HG03575 (cell line): ENCODE measurements at regions not wholly inside any gene's neighbourhood (a gene's known extent, or its start where the extent isn't known, plus 50 kb on each side); places are given as distances from the start of the nearest gene placed in this dataset.
"Not testable (repeated sequence)": the region's sequence is repeated elsewhere in the genome, so short reads cannot be mapped to it uniquely, and the experiment has no call there.

ENCODE experiments used
- ATAC-seq: cut with Tn5 transposase; IDR thresholded peaks from one replicate; pipeline ENCODE4 v1.9.1; 2021; ENCODE audit not compliant: unreplicated experiment, insufficient number of reproducible peaks, low FRiP score; ENCODE audit errors: extremely low read depth

DNA sequence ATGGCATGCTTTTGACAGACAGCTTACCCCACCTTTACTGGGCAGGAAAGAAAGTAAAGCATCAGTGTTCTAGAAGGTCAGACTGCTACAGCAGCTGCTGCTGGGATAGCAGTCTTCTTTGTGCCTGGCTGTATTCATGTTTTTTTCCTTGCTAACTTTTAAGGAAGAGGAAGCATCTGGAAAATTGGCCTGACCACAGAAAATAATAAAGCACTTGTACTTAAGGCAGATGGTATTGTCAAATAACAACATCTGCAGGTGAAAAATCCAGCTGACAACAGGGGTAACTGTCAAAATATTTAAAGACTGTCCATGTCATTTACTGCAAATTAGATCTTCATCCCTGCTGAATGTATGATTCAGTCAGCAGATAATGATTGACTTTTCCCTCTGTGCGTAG lies 229.0 kb downstream of the OXSM start:
- no peak for ATAC-seq

DNA sequence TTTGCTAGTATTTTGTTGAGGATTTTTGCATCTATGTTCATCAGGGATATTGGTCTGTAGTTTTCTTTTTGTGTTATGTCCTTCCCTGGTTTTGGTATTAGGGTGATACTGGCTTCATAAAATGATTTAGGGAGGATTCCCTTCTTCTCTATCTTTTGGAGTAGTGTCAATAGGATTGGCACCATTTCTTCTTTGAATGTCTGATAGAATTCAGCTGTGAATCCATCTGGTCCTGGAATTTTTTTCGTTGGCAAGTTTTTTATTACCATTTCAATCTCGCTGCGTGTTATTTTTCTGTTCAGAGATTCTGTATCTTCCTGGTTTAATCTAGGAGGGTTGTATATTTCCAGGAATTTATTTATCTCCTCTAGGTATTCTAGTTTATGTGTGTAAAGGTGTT lies 234.3 kb downstream of the OXSM start:
- not testable (repeated sequence) for ATAC-seq

DNA sequence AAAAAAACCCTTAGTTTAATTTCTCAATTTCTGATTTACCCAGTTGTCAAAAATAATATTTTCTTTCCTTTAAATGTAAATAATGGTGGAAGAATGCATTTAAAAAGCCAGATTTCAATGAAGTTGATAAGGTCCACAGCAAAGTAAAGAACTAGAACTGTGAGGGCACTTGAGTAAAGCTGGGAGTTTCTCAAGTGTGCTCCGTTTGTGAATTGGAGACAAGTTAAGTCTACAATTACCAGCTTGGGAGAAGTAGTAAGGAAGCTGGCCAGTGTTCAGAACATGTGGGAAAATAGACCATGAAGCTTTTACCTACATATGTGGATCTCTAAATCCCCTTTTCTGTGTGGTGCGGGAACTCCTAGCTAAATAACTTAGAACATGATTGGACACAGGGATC lies 239.4 kb downstream of the OXSM start:
- no peak for ATAC-seq

DNA sequence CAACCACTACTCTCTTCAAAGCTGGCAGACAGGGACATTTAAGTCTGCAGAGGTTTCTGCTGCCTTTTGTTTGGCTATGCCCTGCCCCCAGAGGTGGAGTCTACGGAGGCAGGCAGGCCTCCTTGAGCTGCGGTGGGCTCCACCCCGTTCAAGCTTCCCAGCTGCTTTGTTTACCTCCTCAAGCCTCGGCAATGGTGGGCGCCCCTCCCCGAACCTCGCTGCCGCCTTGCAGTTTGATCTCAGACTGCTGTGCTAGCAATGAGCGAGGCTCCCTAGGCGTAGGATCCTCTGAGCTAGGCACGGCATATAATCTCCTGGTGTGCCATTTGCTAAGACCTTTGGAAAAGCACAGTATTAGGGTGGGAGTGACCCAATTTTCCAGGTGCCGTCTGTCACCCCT lies 252.2 kb downstream of the OXSM start:
- ATAC-seq, result not testable (repeated sequence)

DNA sequence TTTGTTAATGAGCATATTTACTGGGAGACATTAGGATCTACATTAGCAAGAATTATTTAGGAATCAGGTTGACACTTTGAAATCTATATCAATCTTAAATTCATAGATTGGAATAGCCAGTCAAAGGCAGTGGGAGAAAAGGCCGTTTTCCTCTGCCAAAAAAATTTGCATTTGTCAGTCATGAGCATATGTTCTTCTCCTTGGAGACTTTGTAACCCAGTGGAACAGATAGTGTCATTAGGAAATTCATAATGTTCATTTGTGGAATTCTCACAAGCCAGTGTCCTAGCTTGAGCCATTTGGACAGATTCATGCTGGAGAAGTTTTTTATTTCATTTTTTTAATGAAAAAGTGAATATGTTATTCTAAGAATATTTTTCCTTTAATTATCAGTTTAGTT lies 260.1 kb downstream of the OXSM start:
- no peak for ATAC-seq

DNA sequence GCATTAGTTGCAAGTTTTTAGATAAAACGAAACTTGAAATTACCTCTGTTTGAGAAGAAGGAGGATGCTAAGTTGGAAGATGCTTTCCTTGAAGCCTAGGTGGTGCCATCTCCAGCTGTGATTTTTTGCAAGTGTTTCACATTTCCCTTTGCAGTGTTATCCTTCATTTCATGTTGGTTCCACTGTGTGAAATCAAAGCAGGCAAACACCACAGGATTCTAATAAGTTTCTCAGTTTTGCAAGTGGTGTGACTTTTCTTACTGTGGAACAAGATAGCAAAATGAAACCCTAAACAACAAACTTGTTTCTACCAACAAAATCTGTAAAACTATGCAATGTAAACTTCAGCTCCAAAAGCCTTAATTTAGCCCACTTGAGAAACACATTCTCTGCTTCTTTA lies 260.9 kb downstream of the OXSM start:
- ATAC-seq, result no peak

DNA sequence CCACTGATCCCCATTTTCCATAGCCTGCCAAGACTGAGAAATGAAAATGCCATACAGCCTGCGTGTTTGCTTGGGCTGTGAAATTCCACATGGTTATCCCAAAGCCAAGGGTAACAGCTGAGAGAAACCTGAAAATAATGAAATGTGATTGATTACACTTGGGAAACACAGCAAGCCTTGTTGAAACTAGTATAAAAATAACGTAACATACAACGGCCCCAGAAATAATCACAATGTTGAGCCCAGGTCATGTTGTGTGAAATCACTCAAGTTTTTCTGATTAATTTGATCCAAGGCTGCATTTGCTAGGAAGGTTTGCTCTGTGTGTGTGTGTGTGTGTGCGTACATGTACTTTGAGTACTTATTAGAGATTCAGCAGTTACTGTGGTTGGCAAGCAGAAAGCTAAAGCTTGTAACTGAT lies 269.0 kb downstream of the OXSM start:
- ATAC-seq, result no peak

DNA sequence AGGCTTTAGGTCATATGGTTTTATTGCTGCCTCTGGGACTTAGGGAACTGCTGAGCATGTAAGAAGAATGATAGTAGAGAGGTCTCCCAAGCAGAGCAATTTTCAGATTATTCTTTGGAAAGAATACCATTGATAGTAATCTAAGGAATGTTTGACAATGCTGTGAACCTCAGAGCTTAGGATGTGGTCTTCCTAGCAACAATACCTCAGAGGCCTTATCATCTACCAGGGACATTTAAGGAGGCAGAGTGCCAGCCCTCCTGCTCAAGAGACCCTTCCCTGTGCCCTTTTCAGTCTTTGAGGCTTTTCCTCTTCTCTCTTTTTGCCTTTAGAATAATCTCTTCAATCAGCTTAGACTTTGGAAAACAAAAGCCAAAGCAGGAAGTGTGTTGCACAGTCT lies 272.1 kb downstream of the OXSM start:
- no peak for ATAC-seq

DNA sequence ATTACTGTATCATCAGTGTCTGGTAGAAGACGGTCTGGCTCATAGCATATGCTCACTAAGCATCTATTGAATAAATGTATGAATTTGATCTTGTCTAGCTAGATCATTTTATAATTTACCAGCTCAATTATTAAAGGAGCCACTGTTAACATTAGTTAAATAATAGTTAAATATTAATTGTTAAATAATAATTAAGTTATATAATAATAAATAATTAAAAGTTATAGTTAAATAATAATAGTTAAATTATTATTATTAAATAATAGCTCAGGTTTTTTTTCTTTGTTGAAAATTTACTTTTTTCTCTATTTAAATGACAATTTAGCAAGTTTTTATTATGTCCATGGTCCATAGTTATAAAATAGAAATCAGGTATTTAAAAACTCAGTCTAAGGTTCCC lies 274.4 kb downstream of the OXSM start:
- no peak for ATAC-seq

DNA sequence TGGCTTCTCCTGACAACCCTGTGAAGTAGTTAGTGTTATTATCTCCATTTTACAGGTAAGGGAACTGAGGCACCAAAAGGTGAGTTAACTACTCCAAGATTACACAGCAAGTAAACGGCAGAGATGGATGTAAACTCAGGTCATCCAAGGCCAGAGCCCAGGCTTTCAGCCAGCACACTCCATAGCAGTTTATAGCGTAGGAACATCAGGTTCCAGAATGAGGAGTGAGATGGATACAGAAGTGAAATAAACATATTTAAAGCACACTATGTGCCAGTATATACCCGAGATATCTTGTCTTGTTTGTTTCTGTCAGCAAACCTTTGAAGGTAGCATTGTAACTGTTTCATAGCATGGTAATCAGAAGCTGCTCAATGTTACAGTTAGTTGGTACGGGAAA lies 279.0 kb downstream of the OXSM start:
- no peak for ATAC-seq

DNA sequence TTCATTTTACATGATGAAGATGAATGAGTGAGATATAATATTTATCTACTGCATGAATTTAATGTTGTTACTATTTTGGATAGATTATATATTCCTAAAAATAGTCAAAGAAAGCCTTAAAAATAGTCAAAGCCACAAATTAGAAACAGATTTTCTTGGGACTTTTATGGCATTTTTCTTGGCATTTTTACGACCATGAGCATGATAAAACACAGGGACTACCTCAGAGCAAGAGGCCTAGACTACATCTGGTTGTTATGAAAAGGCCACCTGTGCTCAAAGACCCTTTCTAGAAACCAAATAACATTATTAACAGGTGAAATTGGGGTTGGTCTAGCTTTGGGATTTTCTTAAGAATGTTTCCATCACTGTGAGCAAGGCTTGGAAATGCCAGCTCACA lies 281.0 kb downstream of the OXSM start:
- ATAC-seq, result no peak

DNA sequence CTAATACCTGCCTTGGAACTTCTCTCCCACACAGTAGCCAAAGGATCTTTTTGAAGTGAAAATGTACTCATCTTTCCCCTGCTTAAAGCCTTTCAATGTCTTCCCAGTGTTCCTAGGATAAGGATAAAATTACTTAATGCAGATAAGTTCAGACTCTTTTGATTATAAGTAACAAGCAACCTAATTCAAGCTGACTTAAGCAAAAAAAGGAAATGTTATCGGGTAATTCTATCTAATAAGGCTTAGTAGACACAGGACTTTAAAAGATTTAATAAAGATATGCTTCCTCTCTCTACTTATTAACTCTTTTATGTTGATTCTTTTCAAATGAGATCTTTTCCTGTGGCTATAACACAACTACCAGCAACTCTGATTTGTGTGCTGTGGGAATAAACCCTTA lies 284.2 kb downstream of the OXSM start:
- ATAC-seq, result no peak

DNA sequence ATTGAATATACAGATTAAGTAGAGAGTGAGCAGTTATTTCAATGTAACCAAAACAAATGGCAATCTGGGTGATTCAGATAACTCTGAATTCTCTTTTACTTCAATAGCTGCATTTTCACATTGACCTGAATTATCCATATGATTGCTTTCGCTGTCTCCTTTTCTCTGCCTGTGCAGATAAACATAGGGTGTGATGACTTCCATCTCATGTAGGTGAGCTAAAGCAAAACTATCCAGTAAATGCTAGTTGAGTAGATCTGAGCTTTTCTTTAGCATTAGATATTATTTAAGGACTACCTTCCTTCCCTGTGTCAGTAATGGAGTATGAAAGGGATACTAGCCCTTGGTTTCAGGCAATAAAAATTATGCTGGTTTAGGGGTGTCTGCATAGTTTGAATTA lies 288.6 kb downstream of the OXSM start:
- no peak for ATAC-seq

DNA sequence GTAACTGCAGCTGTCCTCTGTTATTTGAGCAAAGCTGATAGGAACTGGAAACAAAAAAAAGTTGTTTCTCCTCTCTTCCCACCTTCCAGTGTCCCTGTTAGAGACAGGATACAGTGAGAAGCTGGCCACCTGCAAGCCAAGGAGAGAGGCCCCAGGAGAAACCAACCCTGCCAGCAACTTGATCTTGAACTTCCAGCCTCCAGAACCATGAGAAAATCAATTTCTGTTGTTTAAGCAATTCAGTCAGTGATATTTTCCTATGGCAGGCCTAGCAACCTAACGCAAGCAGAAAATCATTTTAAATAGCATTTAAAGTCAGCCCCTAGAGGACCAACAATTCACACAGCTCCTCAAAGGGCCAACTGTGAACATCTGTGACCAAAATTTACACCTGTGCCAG lies 291.3 kb downstream of the OXSM start:
- no peak for ATAC-seq

DNA sequence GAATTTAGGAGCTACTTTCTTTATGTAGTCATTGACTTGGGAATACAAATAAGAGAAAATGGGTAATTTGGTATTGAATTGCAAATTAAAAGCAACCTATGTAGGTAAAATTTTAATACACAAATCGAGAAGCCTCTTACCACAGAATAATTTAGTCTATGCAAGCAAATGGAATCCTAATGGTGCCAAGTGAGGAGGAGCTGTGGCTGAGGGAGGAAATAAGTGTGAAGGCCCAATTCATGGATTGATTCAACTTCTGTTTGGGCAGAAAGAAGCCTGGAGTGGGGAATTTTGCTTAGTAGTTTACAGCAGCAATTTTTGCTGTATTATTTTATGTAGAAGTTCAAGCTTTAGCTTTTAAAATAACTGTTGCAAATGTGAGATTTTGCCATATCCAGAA lies 291.9 kb downstream of the OXSM start:
- ATAC-seq, result no peak

DNA sequence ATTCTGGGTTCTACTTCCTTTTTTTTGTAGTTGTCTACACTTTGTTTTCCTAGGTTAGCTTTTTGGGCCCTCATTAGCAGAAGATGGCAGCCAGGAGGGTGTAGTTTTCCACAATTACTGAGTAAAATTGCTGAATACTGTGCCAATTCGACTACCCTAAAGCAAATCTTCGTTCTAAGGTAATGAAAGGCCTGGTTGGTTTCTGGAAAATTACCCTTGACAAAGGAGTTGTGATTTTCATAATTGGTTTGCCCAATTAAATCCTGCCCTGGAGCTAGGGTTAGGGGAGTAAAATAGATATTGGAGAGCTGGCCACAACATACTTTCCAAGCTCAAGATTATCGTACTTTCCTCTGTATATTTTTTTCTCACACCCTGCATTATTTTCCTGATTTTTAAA lies 293.0 kb downstream of the OXSM start:
- no peak for ATAC-seq

DNA sequence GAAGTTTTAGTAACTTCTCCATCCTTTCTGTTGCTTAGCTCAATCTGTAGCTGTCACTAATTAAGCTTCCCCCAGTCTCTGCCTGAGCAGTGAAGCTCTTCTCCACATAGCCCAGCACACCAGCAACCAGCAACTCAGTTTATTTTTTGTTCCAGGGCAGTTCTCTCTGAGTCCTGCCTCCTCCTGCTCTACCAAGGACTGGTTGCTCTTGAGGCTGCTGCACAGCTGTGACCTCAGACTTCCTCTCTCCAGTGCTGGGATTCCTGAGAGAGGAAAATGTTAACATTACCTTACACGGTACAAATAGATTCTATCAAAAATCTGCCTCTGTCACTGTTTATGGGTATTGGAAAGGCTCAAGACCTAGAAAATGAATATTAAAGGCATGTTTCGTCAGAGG lies 294.7 kb downstream of the OXSM start:
- no peak for ATAC-seq

DNA sequence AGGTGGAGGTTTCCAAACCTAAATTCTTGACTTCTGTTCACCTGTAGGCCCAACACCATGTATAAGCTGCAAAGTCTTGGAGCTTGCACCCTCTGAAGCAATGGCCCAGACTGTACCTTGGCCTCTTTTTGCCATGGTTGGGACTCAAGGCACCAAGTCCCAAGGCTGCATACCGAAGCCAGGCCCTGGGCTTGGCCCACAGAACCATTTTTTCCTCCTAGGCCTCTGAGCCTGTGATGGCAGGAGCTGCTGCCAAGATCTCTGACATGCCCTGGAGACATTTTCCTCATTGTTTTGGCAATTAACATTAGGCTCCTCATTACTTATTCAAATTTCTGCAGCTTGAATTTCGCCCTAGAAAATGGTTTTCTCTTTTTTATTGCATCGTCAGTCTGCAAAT lies 297.9 kb downstream of the OXSM start:
- no peak for ATAC-seq

DNA sequence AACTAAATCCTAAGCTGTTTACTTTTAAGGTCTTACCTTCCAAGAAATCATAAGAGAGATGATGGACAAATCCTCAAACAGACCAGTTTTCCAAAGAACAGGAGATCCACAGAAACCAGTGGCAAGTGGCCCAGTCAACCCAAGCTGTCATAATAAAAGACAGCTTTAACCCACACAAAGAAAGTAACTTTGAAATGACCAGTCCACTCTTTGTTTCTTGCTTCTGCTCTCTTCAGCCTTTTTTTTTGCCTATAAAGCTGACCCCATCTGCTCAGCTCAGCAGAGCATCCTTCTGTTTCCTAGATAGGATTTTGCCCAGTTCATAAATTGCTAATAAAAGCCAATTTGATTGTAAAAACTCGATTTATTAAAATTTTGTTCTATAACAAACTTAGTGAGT lies 299.4 kb downstream of the OXSM start:
- ATAC-seq, result no peak

DNA sequence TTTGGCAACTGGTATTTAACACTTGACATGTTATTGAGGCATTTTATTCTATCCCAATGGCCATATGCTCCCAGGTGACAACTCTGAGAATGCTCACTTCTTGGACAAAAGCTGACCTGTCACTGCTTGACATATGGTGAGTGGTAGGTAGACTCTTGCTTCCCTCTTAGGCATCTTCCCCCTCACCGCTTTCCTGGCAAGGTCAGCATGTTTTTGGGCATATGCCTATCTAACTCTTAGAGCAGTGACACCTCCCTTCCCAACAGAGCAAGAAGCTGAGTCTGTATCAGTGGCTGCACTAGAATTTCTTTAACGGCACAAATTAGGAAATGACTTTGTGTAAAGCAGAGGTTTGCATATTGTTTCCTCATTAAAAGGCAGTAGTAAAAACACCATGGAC lies 300.7 kb downstream of the OXSM start:
- no peak for ATAC-seq

DNA sequence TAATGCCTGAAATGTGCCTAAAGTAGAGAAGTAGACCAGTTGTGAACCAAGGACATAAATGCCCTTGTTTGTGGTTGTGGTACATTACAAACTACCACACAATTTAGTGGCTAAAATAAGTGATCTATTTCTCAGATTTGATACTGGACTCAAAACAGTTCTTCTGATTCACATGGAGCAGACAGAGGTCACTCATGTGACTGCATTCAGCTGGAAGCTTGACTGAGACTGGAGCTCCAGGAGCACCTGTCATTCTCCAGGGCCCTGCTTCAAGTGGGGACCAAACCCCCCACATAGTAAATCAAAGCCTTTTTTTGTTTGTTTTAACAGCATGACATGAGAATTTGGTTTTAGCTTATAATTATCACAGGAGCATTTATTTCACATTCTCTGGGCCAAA lies 301.2 kb downstream of the OXSM start:
- no peak for ATAC-seq

DNA sequence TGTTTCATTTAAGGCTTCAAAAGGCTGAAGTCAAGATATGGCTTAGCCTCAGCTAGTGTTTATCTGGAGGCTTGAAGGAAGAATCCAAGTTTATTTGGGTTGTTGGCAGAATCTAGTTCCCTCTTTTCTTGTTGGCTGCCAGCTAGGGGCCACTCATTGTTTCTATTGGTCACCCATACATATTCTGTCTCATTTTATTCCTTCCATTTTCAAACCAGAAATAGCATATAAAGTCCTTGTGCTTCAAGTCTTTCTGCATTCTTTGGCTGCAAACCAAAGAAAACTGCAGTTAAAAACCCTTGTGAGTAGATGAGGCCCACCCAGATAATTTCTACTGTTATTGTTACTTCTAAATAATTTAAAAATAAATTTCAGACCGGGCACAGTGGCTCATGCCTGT lies 301.7 kb downstream of the OXSM start:
- no peak for ATAC-seq
